MCF 10A (cell line): ENCODE measurements at regions not wholly inside any gene's neighbourhood (a gene's known extent, or its start where the extent isn't known, plus 50 kb on each side); places are given as distances from the start of the nearest gene placed in this dataset.
"Not testable (repeated sequence)": the region's sequence is repeated elsewhere in the genome, so short reads cannot be mapped to it uniquely, and the experiment has no call there.

Experiments used
- BruUV-seq: library from RNA; stranded (reverse); fragments of 400-500 nt; replicated peaks from 2 replicates; lab custom pipeline; 2021; lab: Mats Ljungman, UMichigan
- CTCF ChIA-PET: fragments of 300-600 bp; sonication (Branson Sonifier 250); formaldehyde crosslinking; extraction: SDS; loops from one replicate; lab custom pipeline; 2021; ENCODE audit warnings: antibody characterized with exemption, inconsistent platforms; lab: Yijun Ruan, JAX
- POLR2A ChIA-PET: fragments of 300-600, 350-650 bp; sonication (Branson Sonifier 250); formaldehyde crosslinking; extraction: SDS; loops from one replicate; lab custom pipeline; 2020; ENCODE audit warnings: antibody characterized with exemption, inconsistent platforms; lab: Yijun Ruan, JAX
- DNase-seq: peaks from one replicate; pipeline ENCODE4 v3.0.0-alpha.2; 2018; ENCODE audit not compliant: unreplicated experiment
- H3K27ac Mint-ChIP-seq: one replicate; pipeline ENCODE4 v1.8.0; 2022; ENCODE audit warnings: mild to moderate bottlenecking, low read depth, mixed read lengths; ENCODE audit not compliant: unreplicated experiment
- H3K27me3 Mint-ChIP-seq: one replicate; pipeline ENCODE4 v1.8.0; 2022; ENCODE audit warnings: mixed read lengths; ENCODE audit not compliant: insufficient read depth, unreplicated experiment
- H3K36me3 Mint-ChIP-seq: one replicate; pipeline ENCODE4 v1.8.0; 2022; ENCODE audit warnings: mild to moderate bottlenecking, moderate library complexity, mixed read lengths; ENCODE audit not compliant: insufficient read depth, unreplicated experiment
- H3K4me1 Mint-ChIP-seq: one replicate; pipeline ENCODE4 v1.8.0; 2022; ENCODE audit warnings: mixed read lengths; ENCODE audit not compliant: insufficient read depth, unreplicated experiment
- H3K4me3 Mint-ChIP-seq: one replicate; pipeline ENCODE4 v1.8.0; 2022; ENCODE audit warnings: mild to moderate bottlenecking, moderate library complexity, mixed read lengths; ENCODE audit not compliant: unreplicated experiment
- H3K9me3 Mint-ChIP-seq: one replicate; pipeline ENCODE4 v1.8.0; 2022; ENCODE audit warnings: mixed read lengths; ENCODE audit not compliant: unreplicated experiment
- CTCF ChIP-seq: fragments of 200-600 bp; IDR thresholded peaks from one replicate; pipeline ENCODE4 v1.8.0; 2022; ENCODE audit warnings: antibody characterized with exemption, mild to moderate bottlenecking; ENCODE audit not compliant: unreplicated experiment
- intact Hi-C: fragments of 100-400 bp; cut with micrococcal nuclease; formaldehyde crosslinking; loops from 2 replicates; pipeline ENCODE4 v1.14.1; 2022

- H3K4me3 Mint-ChIP-seq, H3K36me3 Mint-ChIP-seq, intact Hi-C loops, H3K27ac Mint-ChIP-seq, H3K4me1 Mint-ChIP-seq, POLR2A ChIA-PET, BruUV-seq, CTCF ChIA-PET, DNase-seq, H3K27me3 Mint-ChIP-seq: not testable (repeated sequence)
- peaks cover 11% of the 10 kb centered on the region for H3K9me3 Mint-ChIP-seq
These were observed 60.0 kb upstream of the GPC3 start for GRCh38 chrX:134045372-134045771.

- H3K36me3 Mint-ChIP-seq, CTCF ChIA-PET, DNase-seq, H3K27ac Mint-ChIP-seq, BruUV-seq, H3K9me3 Mint-ChIP-seq, intact Hi-C loops, POLR2A ChIA-PET, H3K4me1 Mint-ChIP-seq, H3K4me3 Mint-ChIP-seq: not testable (repeated sequence)
- H3K27me3 Mint-ChIP-seq = peaks cover 23% of the 10 kb centered on the region
These were observed 81.7 kb upstream of the GPC3 start for GRCh38 chrX:134067107-134067506.

GRCh38 chrX:134071899-134072298, 86.5 kb upstream of the GPC3 start:
- BruUV-seq, H3K36me3 Mint-ChIP-seq, intact Hi-C loops, DNase-seq, H3K9me3 Mint-ChIP-seq, H3K4me3 Mint-ChIP-seq, H3K4me1 Mint-ChIP-seq, H3K27ac Mint-ChIP-seq, POLR2A ChIA-PET: not testable (repeated sequence)
- CTCF ChIA-PET = interaction anchor here (0.6 kb wide), 1 partner anchor 1400 kb away, joined by 5 read pairs; no protein-coding TSS in a partner anchor
- H3K27me3 Mint-ChIP-seq = peaks cover 23% of the 10 kb centered on the region

- intact Hi-C loops = no loop called here
- no peak for DNase-seq
- ChIA-PET POLR2A (no interaction called here), CTCF (interaction anchor here (0.7 kb wide), 1 partner anchor 48 kb away, joined by 3 read pairs; no protein-coding TSS in a partner anchor)
- Mint-ChIP-seq H3K36me3 (no peaks in the 10 kb centered on the region), H3K4me3 (no peak overlapping the region), H3K27ac (no peak overlapping the region), H3K9me3 (no peaks in the 10 kb centered on the region), H3K27me3 (peaks cover 24% of the 10 kb centered on the region), H3K4me1 (peaks cover 6% of the 10 kb centered on the region)
- no TSS peak for BruUV-seq
- TF ChIP-seq CTCF = no peak
These were observed 87.9 kb upstream of the GPC3 start for GRCh38 chrX:134073341-134073740.

- peak; percentile 74 for DNase-seq
- intact Hi-C loops = no loop called here
- ChIA-PET CTCF (no interaction called here), POLR2A (no interaction called here)
- no peak overlapping the region for H3K4me3 Mint-ChIP-seq
- no peaks in the 10 kb centered on the region for H3K9me3 Mint-ChIP-seq
- no TSS peak for BruUV-seq
- peak overlapping the region; percentile 24 for H3K27ac Mint-ChIP-seq
- peaks cover 6% of the 10 kb centered on the region for H3K4me1 Mint-ChIP-seq
- H3K27me3 Mint-ChIP-seq = peaks cover 31% of the 10 kb centered on the region
- H3K36me3 Mint-ChIP-seq = no peaks in the 10 kb centered on the region
- TF ChIP-seq CTCF = no peak
These were observed 88.8 kb upstream of the GPC3 start for GRCh38 chrX:134074151-134074550.
